HG03196 (cell line): ENCODE measurements at regions not wholly inside any gene's neighbourhood (a gene's known extent, or its start where the extent isn't known, plus 50 kb on each side); places are given as distances from the start of the nearest gene placed in this dataset.
"Not testable (repeated sequence)": the region's sequence is repeated elsewhere in the genome, so short reads cannot be mapped to it uniquely, and the experiment has no call there.

Source experiments
- ATAC-seq: cut with Tn5 transposase; IDR thresholded peaks from one replicate; pipeline ENCODE4 v1.9.1; 2021; ENCODE audit not compliant: unreplicated experiment

DNA sequence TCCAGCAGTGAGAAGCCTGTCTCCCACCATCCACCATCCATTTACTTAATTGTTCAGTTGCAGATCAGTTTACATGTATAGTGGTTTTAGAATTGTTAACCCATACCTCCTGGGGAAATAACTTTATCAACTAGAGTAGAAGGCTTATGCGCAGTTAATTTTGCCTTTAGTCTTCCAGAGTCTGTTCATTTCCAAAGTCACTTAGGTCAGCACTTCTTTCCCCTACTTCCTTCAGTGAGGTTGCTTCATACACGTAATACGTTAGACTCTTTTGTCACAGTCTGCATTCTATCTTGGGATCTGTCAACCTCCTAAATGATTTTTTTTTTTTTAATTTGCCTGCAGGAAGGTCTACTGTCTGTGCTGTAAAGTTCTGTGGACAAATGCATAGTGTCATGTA, 495.6 kb upstream of the ISX start:
- ATAC-seq, result no peak

GRCh38 chr22:34579519-34579918, 486.4 kb upstream of the ISX start:
- no peak for ATAC-seq

DNA sequence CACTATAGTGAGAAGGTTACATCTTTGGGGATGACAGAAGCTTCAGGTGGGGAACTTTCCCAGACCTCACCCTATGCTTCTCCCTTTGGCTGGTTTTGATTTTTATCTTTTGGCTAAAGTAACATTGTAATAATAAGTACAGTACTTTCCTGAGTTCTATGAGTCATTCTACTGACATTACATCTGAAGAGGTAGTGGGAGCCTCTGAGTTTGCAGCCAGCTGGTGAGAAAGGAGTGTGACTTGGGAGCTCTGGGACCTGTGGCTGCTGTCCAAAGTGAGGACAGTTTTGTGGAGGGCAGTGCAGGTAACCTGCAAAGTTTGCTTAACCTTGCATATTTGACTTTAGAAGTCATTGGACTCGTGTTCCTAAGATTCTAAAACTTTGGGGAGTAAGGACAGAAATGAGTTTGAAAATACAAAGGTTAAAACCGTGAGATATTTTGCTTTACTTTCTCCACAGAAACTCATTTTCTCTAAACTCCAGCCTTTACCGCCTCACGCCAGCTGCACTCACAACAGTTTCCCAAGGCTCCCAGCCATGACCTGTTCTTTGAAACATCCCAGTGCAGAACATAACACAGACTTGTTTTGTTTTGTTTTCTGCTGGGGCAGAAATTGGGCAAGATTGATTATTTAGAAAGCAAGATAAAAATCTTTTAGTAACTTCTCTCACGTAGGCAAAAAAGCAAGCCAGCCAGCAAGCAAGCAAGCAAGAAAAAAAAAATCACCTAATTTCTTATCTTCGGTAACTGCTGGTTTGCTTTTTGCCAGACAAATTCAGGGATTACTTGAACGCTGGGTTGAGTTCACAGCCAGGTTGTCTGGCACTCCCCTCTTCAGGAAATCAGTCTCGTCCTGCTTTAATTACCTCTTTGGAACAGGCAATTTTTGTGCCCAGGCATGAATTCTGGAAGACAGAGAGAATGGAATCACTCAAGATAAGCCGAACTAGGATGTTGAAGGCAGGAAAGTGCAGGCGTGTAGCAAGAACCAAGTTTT, 478.3 kb upstream of the ISX start:
- ATAC-seq, result no peak

DNA sequence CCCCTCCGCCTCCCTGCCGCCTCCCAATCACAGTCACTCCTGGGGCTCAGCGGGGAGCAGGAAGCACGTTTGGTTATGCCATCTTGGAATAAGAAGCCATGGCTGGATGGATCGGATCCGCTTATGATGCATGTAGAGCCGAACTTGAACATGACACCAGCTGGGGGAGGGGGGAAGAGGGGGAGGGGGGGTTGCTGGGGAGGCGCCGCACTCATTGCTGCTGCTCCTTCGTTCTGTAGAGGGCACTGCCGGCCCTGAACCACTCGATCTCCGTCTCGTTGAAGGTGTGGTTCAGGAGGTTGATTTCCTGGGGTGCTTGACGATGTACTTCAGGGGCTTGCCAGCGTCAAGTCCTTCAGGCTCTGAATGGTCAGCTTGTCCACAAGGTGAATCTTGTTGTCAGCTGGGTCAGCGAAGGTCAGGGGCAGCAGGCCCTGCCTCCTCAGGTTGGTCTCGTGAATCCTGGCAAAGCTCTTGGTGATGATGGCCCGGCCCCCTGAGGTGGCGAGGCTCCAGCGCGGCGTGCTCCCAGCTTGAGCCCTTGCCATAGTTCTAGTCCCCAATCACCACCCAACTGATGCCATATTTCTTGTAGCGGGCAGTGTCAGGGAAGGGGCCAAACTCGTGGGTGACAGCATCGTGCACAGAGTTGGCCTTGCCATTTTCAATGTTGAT, 476.9 kb upstream of the ISX start:
- ATAC-seq, result no peak

DNA sequence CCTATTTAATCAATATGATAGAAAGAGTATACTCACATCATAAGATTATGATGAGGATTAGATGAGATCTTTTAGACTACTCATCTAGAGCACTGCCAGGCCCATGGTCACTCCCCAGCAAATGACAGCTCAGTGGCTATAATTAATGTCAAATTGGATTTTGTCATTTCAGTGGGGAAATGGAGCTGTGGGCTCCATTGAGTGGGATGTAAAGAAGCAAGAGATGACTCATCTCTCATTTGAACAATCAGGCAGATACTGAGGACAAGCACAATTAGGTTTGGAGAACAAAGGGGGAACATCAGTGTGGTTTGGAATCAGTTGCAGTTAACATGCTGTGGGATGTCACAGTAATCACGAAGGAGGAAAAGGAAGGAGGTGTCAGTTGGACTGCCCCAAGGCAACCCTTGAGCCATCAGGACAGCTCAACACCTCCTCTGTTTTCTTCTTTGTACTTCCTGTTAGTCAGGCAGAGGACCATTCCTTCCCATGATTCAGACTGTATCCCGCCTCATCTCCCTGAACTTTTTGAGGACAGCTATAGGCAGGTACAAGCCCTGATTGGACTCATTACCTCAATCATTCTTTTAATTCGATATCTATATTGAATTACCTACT, 473.7 kb upstream of the ISX start:
- no peak for ATAC-seq

DNA sequence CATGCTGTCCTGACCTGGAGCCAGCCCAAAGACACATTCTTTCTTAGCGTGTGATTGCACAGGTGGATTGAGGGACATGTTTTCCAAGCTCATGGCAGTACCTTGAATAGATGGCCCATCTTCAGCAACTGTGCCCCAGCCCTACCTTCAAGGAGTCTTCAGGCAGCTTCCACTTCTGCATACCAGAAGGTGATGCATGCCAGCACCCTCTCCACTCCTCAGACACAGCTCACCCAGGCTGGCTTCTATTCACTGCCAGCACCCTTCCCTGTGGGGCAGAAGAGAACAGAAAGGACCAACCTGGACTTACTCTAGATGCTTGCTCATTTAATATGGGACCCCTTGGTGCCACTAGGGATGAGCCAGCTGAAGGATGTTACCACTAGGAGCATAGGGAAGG, 466.4 kb upstream of the ISX start:
- ATAC-seq, result no peak

DNA sequence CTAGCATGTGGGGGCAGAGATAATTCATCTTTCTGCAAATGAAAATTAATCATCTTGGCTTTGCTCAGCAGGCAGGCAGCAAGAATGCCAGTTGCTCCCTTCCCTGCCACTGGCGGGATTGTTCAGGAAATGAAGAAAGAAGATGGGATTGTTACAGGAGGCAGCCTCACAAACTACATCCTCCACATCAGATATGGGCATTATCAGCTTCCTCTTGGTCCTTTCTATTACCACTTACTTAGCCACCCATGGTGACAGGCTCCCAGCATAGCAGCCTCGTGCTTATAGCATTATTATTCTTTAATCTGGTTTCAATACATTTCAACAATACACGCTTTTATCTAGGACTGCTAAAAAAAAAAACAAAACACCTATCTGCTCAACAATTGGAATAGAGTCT, 461.6 kb upstream of the ISX start:
- no peak for ATAC-seq

DNA sequence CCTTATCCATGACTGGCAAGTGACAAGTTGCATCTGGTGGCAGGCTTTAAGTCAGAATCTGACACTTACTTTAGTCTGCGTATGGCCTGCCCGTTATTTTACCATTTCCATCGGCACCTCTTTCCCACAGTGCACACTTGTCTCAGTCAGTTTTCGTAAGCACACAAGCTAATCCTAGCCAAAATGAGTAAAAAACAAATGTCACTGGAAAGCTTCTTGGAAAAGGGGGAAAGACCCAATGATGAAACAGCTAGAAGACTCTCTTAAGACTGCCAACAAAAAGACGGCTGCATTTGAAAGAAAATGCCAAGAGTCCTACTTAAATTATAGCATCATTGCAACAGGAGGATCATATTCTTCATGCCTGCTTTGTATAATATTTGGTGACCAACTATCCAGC, 457.9 kb upstream of the ISX start:
- no peak for ATAC-seq

- ATAC-seq, result no peak
These were observed 457.3 kb upstream of the ISX start for GRCh38 chr22:34608540-34609115.

DNA sequence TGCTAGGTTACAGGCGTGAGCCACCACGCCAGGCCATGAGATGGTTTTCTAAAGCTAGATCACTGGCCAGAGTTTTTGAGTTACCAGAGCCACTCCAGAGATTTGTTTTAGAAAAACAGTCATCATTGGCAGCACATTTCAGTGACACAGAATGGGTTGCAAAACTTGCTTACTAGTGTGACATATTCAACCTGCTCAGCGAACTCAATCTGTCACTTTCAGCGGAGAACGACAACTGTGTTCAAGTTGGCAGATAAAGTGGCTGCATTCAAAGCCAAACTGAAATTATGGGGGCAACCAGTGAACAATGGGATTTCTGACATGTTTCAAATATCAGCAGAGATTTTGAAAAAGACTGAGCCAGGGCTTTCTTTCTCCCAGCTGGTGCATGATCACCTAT, 456.3 kb upstream of the ISX start:
- no peak for ATAC-seq

GRCh38 chr22:34620161-34620560, 445.8 kb upstream of the ISX start:
- ATAC-seq, result no peak

DNA sequence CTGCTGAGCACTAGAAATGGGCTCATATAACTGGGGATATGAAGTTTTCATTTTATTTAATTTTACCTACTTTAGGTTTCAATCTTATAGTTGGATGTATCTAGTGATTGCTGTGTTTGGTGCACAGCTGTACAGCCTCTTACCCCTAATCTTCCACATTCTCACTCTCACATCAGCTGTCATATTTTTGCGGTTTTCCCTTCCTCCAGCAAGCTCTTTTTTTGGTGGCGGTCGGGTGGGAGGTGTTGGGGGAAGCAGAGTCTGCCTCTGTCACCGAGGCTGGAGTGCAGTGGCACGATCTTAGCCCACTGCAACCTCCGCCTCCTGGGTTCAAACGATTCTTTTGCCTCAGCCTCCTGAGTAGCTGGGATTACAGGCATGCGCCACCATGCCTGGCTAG, 445.1 kb upstream of the ISX start:
- ATAC-seq, result no peak

- ATAC-seq, result no peak
These were observed 443.4 kb upstream of the ISX start for GRCh38 chr22:34622602-34623001.

- no peak for ATAC-seq
These were observed 442.4 kb upstream of the ISX start for GRCh38 chr22:34623580-34623979.

- not testable (repeated sequence) for ATAC-seq
These were observed 440.1 kb upstream of the ISX start for GRCh38 chr22:34625892-34626291.

DNA sequence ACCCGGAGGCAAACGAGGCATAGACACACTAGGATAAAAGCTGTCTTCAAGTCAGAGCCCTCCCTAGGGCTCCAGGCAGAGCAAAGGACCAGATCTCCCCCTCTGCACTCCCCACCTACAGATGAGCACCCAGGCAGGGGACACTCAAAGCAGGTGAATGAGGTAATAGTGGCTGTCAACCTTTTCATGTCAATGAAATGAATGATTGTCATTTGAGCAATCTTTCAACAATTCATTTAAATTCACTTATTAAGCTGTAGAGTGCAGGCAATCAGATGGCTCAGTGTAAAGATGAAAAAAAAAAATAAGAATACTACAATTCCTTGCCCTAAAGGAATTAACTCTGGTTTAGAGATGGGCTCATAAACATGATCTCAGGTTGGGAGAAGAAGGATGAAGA, 427.8 kb upstream of the ISX start:
- no peak for ATAC-seq

DNA sequence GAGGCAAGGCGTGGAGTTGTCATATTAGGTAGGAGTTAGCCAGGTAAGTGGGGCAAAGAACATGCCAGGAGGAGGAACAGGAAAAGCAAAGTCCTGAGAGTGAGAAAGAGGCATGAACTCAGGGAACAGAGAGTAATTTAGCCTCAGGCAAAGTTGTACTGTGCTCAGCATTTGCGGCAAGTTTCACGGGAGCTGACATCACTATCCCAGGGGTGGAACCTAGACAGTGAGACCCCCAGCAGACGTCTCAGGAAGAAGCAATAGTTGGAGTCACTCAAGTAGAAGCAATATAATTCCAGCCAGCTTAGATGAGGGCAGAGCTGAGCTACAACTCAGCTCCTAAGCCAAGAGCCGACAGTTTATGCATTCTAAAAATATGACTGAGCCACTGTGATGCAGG, 426.0 kb upstream of the ISX start:
- ATAC-seq, result no peak

- no peak for ATAC-seq
These were observed 420.6 kb upstream of the ISX start for GRCh38 chr22:34645375-34645774.

- no peak for ATAC-seq
These were observed 397.0 kb upstream of the ISX start for GRCh38 chr22:34669001-34669400.

DNA sequence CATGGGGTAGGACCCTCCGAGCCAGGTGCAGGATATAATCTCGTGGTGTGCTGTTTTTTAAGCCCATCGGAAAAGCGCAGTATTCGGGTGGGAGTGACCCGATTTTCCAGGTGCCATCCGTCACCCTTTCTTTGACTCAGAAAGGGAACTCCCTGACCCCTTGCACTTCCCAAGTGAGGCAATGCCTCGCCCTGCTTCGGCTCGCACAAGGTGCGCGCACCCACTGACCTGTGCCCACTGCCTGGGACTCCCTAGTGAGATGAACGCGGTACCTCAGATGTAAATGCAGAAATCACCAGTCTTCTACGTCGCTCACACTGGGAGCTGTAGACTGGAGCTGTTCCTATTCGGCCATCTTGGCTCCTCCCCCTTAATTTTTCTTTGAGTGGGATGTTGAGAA, 382.9 kb upstream of the ISX start:
- ATAC-seq, result not testable (repeated sequence)

DNA sequence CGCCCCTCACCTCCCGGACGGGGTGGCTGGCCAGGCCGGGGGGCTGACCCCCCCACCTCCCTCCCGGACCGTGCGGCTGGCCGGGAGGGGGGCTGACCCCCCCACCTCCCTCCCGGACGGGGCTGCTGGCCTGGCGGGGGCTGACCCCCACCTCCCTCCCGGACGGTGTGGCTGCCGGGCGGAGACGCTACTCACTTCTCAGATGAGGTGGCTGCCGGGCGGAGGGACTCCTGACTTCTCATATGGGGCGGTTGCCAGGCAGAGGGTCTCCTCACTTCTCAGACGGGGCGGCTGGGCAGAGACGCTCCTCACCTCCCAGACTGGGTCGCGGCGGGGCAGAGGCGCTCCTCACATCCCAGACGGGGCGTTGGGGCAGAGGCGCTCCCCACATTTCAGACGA, 381.7 kb upstream of the ISX start:
- not testable (repeated sequence) for ATAC-seq

DNA sequence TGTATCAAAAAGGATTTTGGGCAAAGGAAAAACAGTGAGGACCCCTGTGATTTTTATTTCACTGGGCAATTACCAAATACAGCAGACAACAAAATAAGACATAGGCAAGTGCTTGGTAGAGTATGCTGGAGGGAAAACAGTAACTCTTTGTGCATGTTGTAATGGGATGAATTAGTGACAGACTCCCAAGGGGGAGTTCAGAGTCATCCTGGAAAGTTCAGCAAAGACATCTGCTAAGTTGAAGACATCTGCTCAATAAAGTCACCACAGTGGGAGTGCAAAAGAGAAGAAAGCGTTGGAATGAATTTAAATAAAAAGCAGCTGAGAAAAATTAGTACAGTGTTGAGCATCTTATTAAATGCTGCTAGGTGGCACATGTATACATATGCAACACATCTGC, 378.8 kb upstream of the ISX start:
- no peak for ATAC-seq
